T-cell (primary cell): ENCODE measurements at regions not wholly inside any gene's neighbourhood (a gene's known extent, or its start where the extent isn't known, plus 50 kb on each side); places are given as distances from the start of the nearest gene placed in this dataset.

Experiments used
- ATAC-seq, 4 experiments: fragments of 200-7000 bp in 3 of 4; fragments of 150-1000 bp in 1 of 4; cut with Tn5 transposase; replicated peaks in 1 of 4; 1 replicate in 3 of 4; 2 replicates in 1 of 4; pipeline ENCODE4 v1.10.0; 2021; ENCODE audit warnings: moderate library complexity in 3 of 4, mild to moderate bottlenecking in 2 of 4, moderate number of reproducible peaks in 1 of 4
- CTCF ChIA-PET, 2 donors: fragments of 300-600 bp; sonication (Branson Sonifier 250); formaldehyde crosslinking; loops; one replicate each; lab custom pipeline; 2022; ENCODE audit warnings: antibody characterized with exemption in 2 of 2; lab: Charles Lee
- POLR2A ChIA-PET, 2 donors: fragments of 300-600 bp; sonication (Branson Sonifier 250); formaldehyde crosslinking; loops; one replicate each; lab custom pipeline; 2022; ENCODE audit warnings: antibody characterized with exemption in 2 of 2; lab: Charles Lee
- DNase-seq, 35 experiments: peaks; one replicate each; pipeline versions ENCODE4 v3.0.0 to v3.0.0-alpha.2; 2013 to 2023
- H3K27ac ChIP-seq: one replicate; pipeline ENCODE4 v1.5.1; 2013; ENCODE audit warnings: low read length
- H3K27me3 ChIP-seq, 2 experiments: replicated peaks in 1 of 2; 1 replicate in 1 of 2; 2 replicates in 1 of 2; pipeline versions ENCODE4 v1.6.1 to v1.7.0; 2013; ENCODE audit warnings: low read length in 1 of 2, mixed read lengths in 1 of 2; ENCODE audit not compliant: control insufficient read depth in 2 of 2, insufficient read depth in 2 of 2; ENCODE audit errors: extremely low read depth in 1 of 2
- H3K36me3 ChIP-seq, 2 donors: 1 replicate in 1 of 2; 2 replicates in 1 of 2; pipeline versions ENCODE4 v1.6.1 to v1.7.0; 2013; ENCODE audit warnings: low read length in 1 of 2; ENCODE audit not compliant: control insufficient read depth in 2 of 2, insufficient read depth in 1 of 2; ENCODE audit errors: extremely low read depth in 1 of 2
- H3K4me1 ChIP-seq, 2 experiments: 1 replicate in 1 of 2; 2 replicates in 1 of 2; pipeline versions ENCODE4 v1.6.1 to v1.7.0; 2013; ENCODE audit warnings: low read length in 2 of 2, mixed read lengths in 1 of 2; ENCODE audit not compliant: insufficient read depth in 2 of 2, control insufficient read depth in 1 of 2; ENCODE audit errors: extremely low read depth in 1 of 2
- H3K4me3 ChIP-seq, 2 donors: 1 replicate in 1 of 2; 2 replicates in 1 of 2; pipeline versions ENCODE4 v1.5.1 to v1.7.0; 2013; ENCODE audit warnings: mild to moderate bottlenecking in 2 of 2, low read length in 1 of 2, moderate library complexity in 1 of 2; ENCODE audit not compliant: control insufficient read depth in 1 of 2; ENCODE audit errors: extremely low read depth in 1 of 2
- H3K9me3 ChIP-seq: 2 replicates; pipeline ENCODE4 v1.7.0; 2013
- H3K27ac Mint-ChIP-seq, 2 donors: one replicate each; pipeline ENCODE4 v1.8.0; 2020 to 2021; ENCODE audit warnings: mild to moderate bottlenecking in 2 of 2, mixed read lengths in 2 of 2
- H3K27me3 Mint-ChIP-seq, 2 donors: one replicate each; pipeline ENCODE4 v1.8.0; 2021 to 2022; ENCODE audit warnings: mixed read lengths in 2 of 2
- H3K36me3 Mint-ChIP-seq: one replicate; pipeline ENCODE4 v1.8.0; 2021; ENCODE audit warnings: mixed read lengths
- H3K4me1 Mint-ChIP-seq, 3 donors: one replicate each; pipeline ENCODE4 v1.8.0; 2020 to 2022; ENCODE audit warnings: mixed read lengths in 3 of 3, mild to moderate bottlenecking in 1 of 3
- H3K4me3 Mint-ChIP-seq, 3 donors: one replicate each; pipeline ENCODE4 v1.8.0; 2020 to 2022; ENCODE audit warnings: mild to moderate bottlenecking in 3 of 3, mixed read lengths in 3 of 3, moderate library complexity in 3 of 3
- H3K9me3 Mint-ChIP-seq, 3 donors: one replicate each; pipeline ENCODE4 v1.8.0; 2020 to 2022; ENCODE audit warnings: mixed read lengths in 3 of 3
- WGBS: methylation state at CpG from one replicate; pipeline ENCODE4 v1.1.5; 2013; ENCODE audit warnings: missing lambda C conversion rate; ENCODE audit not compliant: insufficient coverage; 5-methylcytosine and 5-hydroxymethylcytosine counted together

- no peaks in the 10 kb centered on the region for H3K36me3 ChIP-seq
- Mint-ChIP-seq H3K9me3 (peaks cover 6 to 12% (median 6%) of the 10 kb centered on the region in 3 donors), H3K27ac (no peak overlapping the region), H3K36me3 (no peaks in the 10 kb centered on the region), H3K27me3 (peaks cover 0 to 6% of the 10 kb centered on the region in 2 donors), H3K4me3 (no peak overlapping the region), H3K4me1 (no peaks in the 10 kb centered on the region)
- ChIA-PET CTCF (no interaction called here), POLR2A (no interaction called here)
- 94% methylated on average over 10 of the region's 14 CpGs for WGBS
- ATAC-seq: no peak
- H3K4me1 ChIP-seq: no peaks in the 10 kb centered on the region
- H3K27ac ChIP-seq: no peak overlapping the region
- DNase-seq: no peak
- H3K4me3 ChIP-seq: no peak overlapping the region
- H3K9me3 ChIP-seq: no peaks in the 10 kb centered on the region
- no peaks in the 10 kb centered on the region for H3K27me3 ChIP-seq
These were observed 67.9 kb upstream of the BMPER start for GRCh38 chr7:33837356-33837851.

GRCh38 chr7:33841031-33841430 lies 64.3 kb upstream of the BMPER start:
- peaks cover 0 to 11% of the 10 kb centered on the region in 2 donors for H3K27me3 Mint-ChIP-seq
- H3K36me3 ChIP-seq: no peaks in the 10 kb centered on the region
- H3K27ac ChIP-seq: no peak overlapping the region
- H3K4me1 Mint-ChIP-seq: no peaks in the 10 kb centered on the region
- no peak overlapping the region for H3K27ac Mint-ChIP-seq
- DNase-seq (no peak), ATAC-seq (no peak)
- no peaks in the 10 kb centered on the region for H3K4me1 ChIP-seq
- CTCF ChIA-PET: interaction anchor here in 1 of 2 donors (0.5 to 0.6 kb wide), 2 partner anchors 9 to 837 kb away, joined by 3 to 5 read pairs; no protein-coding TSS in a partner anchor
- H3K4me3 ChIP-seq: no peak overlapping the region
- POLR2A ChIA-PET: no interaction called here
- H3K9me3 Mint-ChIP-seq: peaks cover 6 to 18% (median 9%) of the 10 kb centered on the region in 3 donors
- no peaks in the 10 kb centered on the region for H3K27me3 ChIP-seq
- no peak overlapping the region for H3K4me3 Mint-ChIP-seq
- no CpG with 5 or more reads among the region's 1 CpG for WGBS
- no peaks in the 10 kb centered on the region for H3K36me3 Mint-ChIP-seq
- no peaks in the 10 kb centered on the region for H3K9me3 ChIP-seq

GRCh38 chr7:33841705-33842129 lies 63.6 kb upstream of the BMPER start:
- Histone ChIP-seq H3K9me3 (no peaks in the 10 kb centered on the region), H3K36me3 (no peaks in the 10 kb centered on the region), H3K27ac (no peak overlapping the region), H3K27me3 (no peaks in the 10 kb centered on the region), H3K4me3 (no peak overlapping the region), H3K4me1 (no peaks in the 10 kb centered on the region)
- DNase-seq (no peak), ATAC-seq (no peak)
- Mint-ChIP-seq H3K36me3 (no peaks in the 10 kb centered on the region), H3K9me3 (peaks cover 2 to 16% (median 5%) of the 10 kb centered on the region in 3 donors), H3K4me3 (no peak overlapping the region), H3K27ac (no peak overlapping the region), H3K4me1 (no peaks in the 10 kb centered on the region), H3K27me3 (peaks cover 0 to 11% of the 10 kb centered on the region in 2 donors)
- ChIA-PET CTCF (interaction anchor here in 1 of 2 donors (0.5 kb wide), 1 partner anchor 837 kb away, joined by 3 read pairs; no protein-coding TSS in a partner anchor), POLR2A (no interaction called here)
- WGBS: no CpG with 5 or more reads among the region's 3 CpGs

DNA sequence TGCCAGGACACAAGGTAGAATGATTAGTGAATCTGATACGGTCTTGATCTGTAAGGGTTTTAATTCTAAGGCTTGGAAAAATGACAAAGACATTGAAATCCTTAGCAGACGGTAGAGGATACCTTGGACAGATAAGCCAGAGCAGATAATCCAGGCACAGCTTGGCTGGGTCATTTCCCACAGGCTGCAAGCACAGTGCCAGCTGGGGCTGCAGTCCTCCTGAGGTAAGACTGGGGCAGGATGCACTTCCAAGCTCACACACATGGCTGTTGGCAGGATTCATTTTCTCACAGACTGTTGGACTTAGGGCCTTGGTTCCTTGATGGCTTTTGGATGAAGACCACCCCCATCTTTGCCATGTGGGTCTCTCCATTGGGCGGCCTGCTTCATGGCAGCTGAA lies 63.2 kb upstream of the BMPER start:
- CTCF ChIA-PET: no interaction called here
- WGBS: 69% methylated on average over 2 of the region's 3 CpGs

DNA sequence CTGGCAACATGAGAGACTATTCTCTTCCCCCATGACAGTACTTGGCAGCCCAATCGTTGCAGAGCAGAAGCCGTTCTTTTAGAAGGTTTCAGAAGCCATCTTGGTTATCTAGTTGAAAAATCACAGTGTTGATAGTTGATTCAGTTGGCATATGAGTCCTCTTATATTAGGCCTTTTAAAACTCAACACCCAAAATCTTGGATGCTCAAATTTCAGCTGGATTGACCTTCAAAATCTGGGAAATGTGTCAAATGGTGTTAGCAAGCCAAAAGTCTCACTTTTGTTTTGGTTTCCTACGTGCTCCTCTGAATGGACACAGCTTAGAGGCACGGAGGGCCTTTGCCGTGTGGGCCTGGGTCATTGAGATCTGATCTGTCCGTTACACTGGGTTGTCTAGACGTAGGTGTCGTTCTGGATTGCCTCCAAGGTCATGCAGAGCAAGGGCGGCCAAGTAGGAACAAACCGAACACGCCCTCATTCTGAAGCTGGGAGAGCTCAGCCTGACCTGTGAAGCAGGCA lies 59.3 kb upstream of the BMPER start:
- CTCF ChIA-PET: no interaction called here
- POLR2A ChIA-PET: no interaction called here
- Histone ChIP-seq H3K4me1 (no peaks in the 10 kb centered on the region), H3K27ac (no peak overlapping the region), H3K36me3 (no peaks in the 10 kb centered on the region), H3K9me3 (no peaks in the 10 kb centered on the region), H3K27me3 (peaks cover 0 to 5% of the 10 kb centered on the region in 2 experiments), H3K4me3 (no peak overlapping the region)
- H3K27me3 Mint-ChIP-seq: peaks cover 0 to 5% of the 10 kb centered on the region in 2 donors
- H3K9me3 Mint-ChIP-seq: peaks cover 0 to 7% (median 3%) of the 10 kb centered on the region in 3 donors
- no peak overlapping the region for H3K4me3 Mint-ChIP-seq
- 84% methylated on average over 8 of the region's 11 CpGs for WGBS
- ATAC-seq (no peak), DNase-seq (no peak)
- no peaks in the 10 kb centered on the region for H3K36me3 Mint-ChIP-seq
- no peak overlapping the region for H3K27ac Mint-ChIP-seq
- H3K4me1 Mint-ChIP-seq: no peaks in the 10 kb centered on the region

More for the DNA sequence above, 63.2 kb upstream of the BMPER start:
- POLR2A ChIA-PET: no interaction called here
- Mint-ChIP-seq H3K27ac (no peak overlapping the region), H3K4me1 (no peaks in the 10 kb centered on the region), H3K4me3 (no peak overlapping the region), H3K27me3 (peaks cover 0 to 11% of the 10 kb centered on the region in 2 donors), H3K36me3 (no peaks in the 10 kb centered on the region), H3K9me3 (peaks cover 2 to 14% (median 3%) of the 10 kb centered on the region in 3 donors)
- H3K36me3 ChIP-seq: no peaks in the 10 kb centered on the region
- H3K4me3 ChIP-seq: no peak overlapping the region
- no peaks in the 10 kb centered on the region for H3K27me3 ChIP-seq
- H3K27ac ChIP-seq: no peak overlapping the region
- H3K4me1 ChIP-seq: no peaks in the 10 kb centered on the region
- no peak for DNase-seq
- no peaks in the 10 kb centered on the region for H3K9me3 ChIP-seq
- ATAC-seq: no peak

GRCh38 chr7:33849004-33849403 lies 56.3 kb upstream of the BMPER start:
- H3K36me3 ChIP-seq: no peaks in the 10 kb centered on the region
- peaks cover 0 to 5% of the 10 kb centered on the region in 2 experiments for H3K27me3 ChIP-seq
- H3K9me3 ChIP-seq: no peaks in the 10 kb centered on the region
- DNase-seq (no peak), ATAC-seq (no peak)
- Mint-ChIP-seq H3K9me3 (peaks cover 0 to 5% (median 3%) of the 10 kb centered on the region in 3 donors), H3K4me1 (no peaks in the 10 kb centered on the region), H3K27me3 (peaks cover 3% of the 10 kb centered on the region in 2 donors), H3K27ac (no peak overlapping the region), H3K4me3 (no peak overlapping the region), H3K36me3 (no peaks in the 10 kb centered on the region)
- CTCF ChIA-PET: no interaction called here
- POLR2A ChIA-PET: no interaction called here
- WGBS: 60% methylated on average over 2 of the region's 2 CpGs
- no peak overlapping the region for H3K4me3 ChIP-seq
- no peak overlapping the region for H3K27ac ChIP-seq
- H3K4me1 ChIP-seq: no peaks in the 10 kb centered on the region
